GM23338 (cell line): ENCODE measurements at regions not wholly inside any gene's neighbourhood (a gene's known extent, or its start where the extent isn't known, plus 50 kb on each side); places are given as distances from the start of the nearest gene placed in this dataset.

Experiments used
- ATAC-seq: fragments of 200-7000 bp; cut with Tn5 transposase; 3 replicates; pipeline ENCODE4 v1.9.1; 2020
- DNase-seq: peaks from one replicate; pipeline ENCODE4 v3.0.0-alpha.2; 2015; ENCODE audit warnings: low spot score
- H2AFZ ChIP-seq: fragments of 200-600 bp; sonication (generic); 2 replicates; pipeline ENCODE4 v1.8.0; 2016; ENCODE audit warnings: antibody characterized with exemption, mild to moderate bottlenecking, moderate library complexity
- H3F3A ChIP-seq: fragments of 200-600 bp; sonication (generic); replicated peaks from 2 replicates; pipeline ENCODE4 v1.8.0; 2017; ENCODE audit warnings: antibody characterized with exemption, mixed run types, low read depth
- H3K27ac ChIP-seq: fragments of 200-600 bp; sonication (generic); 2 replicates; pipeline ENCODE4 v1.6.1; 2016; ENCODE audit warnings: low read depth
- H3K27me3 ChIP-seq: fragments of 200-600 bp; sonication (generic); 2 replicates; pipeline ENCODE4 v1.8.0; 2016; ENCODE audit warnings: mild to moderate bottlenecking, mixed run types, moderate library complexity; ENCODE audit not compliant: insufficient read depth
- H3K36me3 ChIP-seq: fragments of 200-600 bp; sonication (generic); 2 replicates; pipeline ENCODE4 v1.8.0; 2016; ENCODE audit warnings: mild to moderate bottlenecking; ENCODE audit not compliant: insufficient read depth
- H3K4me1 ChIP-seq: fragments of 200-600 bp; sonication (generic); 2 replicates; pipeline ENCODE4 v1.8.0; 2016; ENCODE audit warnings: mild to moderate bottlenecking, moderate library complexity; ENCODE audit not compliant: insufficient read depth
- H3K4me2 ChIP-seq: fragments of 200-600 bp; sonication (generic); 2 replicates; pipeline ENCODE4 v1.7.1; 2017; ENCODE audit warnings: mixed run types
- H3K4me3 ChIP-seq: fragments of 200-600 bp; sonication (generic); 2 replicates; pipeline ENCODE4 v1.6.1; 2016; ENCODE audit warnings: mixed run types
- H3K79me2 ChIP-seq: fragments of 200-600 bp; sonication (generic); replicated peaks from 2 replicates; pipeline ENCODE4 v1.8.0; 2017; ENCODE audit warnings: mild to moderate bottlenecking; ENCODE audit not compliant: insufficient read depth
- H3K9me2 ChIP-seq: fragments of 200-600 bp; sonication (generic); 2 replicates; pipeline ENCODE4 v1.8.0; 2017; ENCODE audit not compliant: insufficient read depth
- H4K20me1 ChIP-seq: fragments of 200-600 bp; sonication (generic); replicated peaks from 2 replicates; pipeline ENCODE4 v1.8.0; 2017; ENCODE audit warnings: mild to moderate bottlenecking; ENCODE audit not compliant: insufficient read depth
- H3K27ac Mint-ChIP-seq: 2 replicates; pipeline ENCODE4 v1.8.0; 2020; ENCODE audit warnings: inconsistent platforms, mild to moderate bottlenecking, moderate library complexity, mixed read lengths
- H3K27me3 Mint-ChIP-seq: 3 replicates; pipeline ENCODE4 v1.8.0; 2022; ENCODE audit warnings: low read depth, mild to moderate bottlenecking, moderate library complexity, mixed read lengths, inconsistent platforms; ENCODE audit not compliant: insufficient read depth, poor library complexity
- H3K36me3 Mint-ChIP-seq: 3 replicates; pipeline ENCODE4 v1.8.0; 2021; ENCODE audit warnings: low read depth, mild to moderate bottlenecking, inconsistent platforms, moderate library complexity, mixed read lengths
- H3K4me1 Mint-ChIP-seq: 3 replicates; pipeline ENCODE4 v1.8.0; 2020; ENCODE audit warnings: mild to moderate bottlenecking, inconsistent platforms, mixed read lengths
- H3K4me3 Mint-ChIP-seq: 3 replicates; pipeline ENCODE4 v1.8.0; 2021; ENCODE audit warnings: moderate library complexity, mild to moderate bottlenecking, inconsistent platforms, mixed read lengths
- H3K9me3 Mint-ChIP-seq: 3 replicates; pipeline ENCODE4 v1.8.0; 2020; ENCODE audit warnings: moderate library complexity, mild to moderate bottlenecking, inconsistent platforms, mixed read lengths
- CREB1 ChIP-seq: fragments of 250-450 bp; sonication (Bioruptor Pico); IDR thresholded peaks from 2 replicates; pipeline ENCODE4 v1.5.0; 2020; ENCODE audit warnings: low read depth, mild to moderate bottlenecking, moderate library complexity
- CTCF ChIP-seq, 2 experiments: fragments of 200-600 bp in 1 of 2; sonication (generic) in 1 of 2; conservative IDR thresholded peaks; 2 replicates each; pipeline versions ENCODE4 v1.5.1 to v1.6.1; 2016 to 2017; ENCODE audit warnings: antibody characterized with exemption in 2 of 2, low read depth in 2 of 2, mild to moderate bottlenecking in 2 of 2, moderate library complexity in 1 of 2
- EZH2phosphoT487 ChIP-seq: fragments of 200-600 bp; sonication (generic); IDR thresholded peaks from one replicate; pipeline ENCODE4 v1.8.1; 2018; ENCODE audit warnings: antibody characterized with exemption; ENCODE audit not compliant: unreplicated experiment
- JUNB ChIP-seq: IDR thresholded peaks from one replicate; pipeline ENCODE4 v1.6.1; 2016; ENCODE audit warnings: antibody characterized with exemption; ENCODE audit not compliant: unreplicated experiment
- POLR2AphosphoS5 ChIP-seq: IDR thresholded peaks from 2 replicates; pipeline ENCODE4 v1.6.1; 2016; ENCODE audit warnings: antibody characterized with exemption, low read depth
- REST ChIP-seq: IDR thresholded peaks from one replicate; pipeline ENCODE4 v1.6.1; 2018; ENCODE audit warnings: antibody characterized with exemption; ENCODE audit not compliant: unreplicated experiment
- STAT1 ChIP-seq: IDR thresholded peaks from one replicate; pipeline ENCODE4 v1.6.1; 2016; ENCODE audit warnings: antibody characterized with exemption; ENCODE audit not compliant: unreplicated experiment
- ZNF114 ChIP-seq: fragments of 250-450 bp; sonication (Bioruptor Pico); IDR thresholded peaks from 2 replicates; pipeline ENCODE4 v1.5.0; 2020; ENCODE audit warnings: mild to moderate bottlenecking, moderate library complexity
- ZNF462 ChIP-seq: fragments of 250-450 bp; sonication (Bioruptor Pico); IDR thresholded peaks from 2 replicates; pipeline ENCODE4 v1.5.0; 2020; ENCODE audit warnings: mild to moderate bottlenecking, moderate library complexity

GRCh38 chr3:67790043-67790442 is 135.6 kb upstream of the SUCLG2 start:
- Mint-ChIP-seq H3K4me3 (no peak overlapping the region), H3K4me1 (peaks cover 7% of the 10 kb centered on the region), H3K9me3 (peaks cover 6% of the 10 kb centered on the region), H3K27me3 (no peaks in the 10 kb centered on the region), H3K27ac (no peak overlapping the region), H3K36me3 (peaks cover 2% of the 10 kb centered on the region; the same call in 2 of the 3 replicates)
- DNase-seq (peak; percentile 83), ATAC-seq (peak; percentile 100)
- Histone ChIP-seq H3F3A (no peaks in the 10 kb centered on the region), H2AFZ (peak overlapping the region; percentile 54; the same call in 1 of the 2 replicates), H3K27me3 (no peaks in the 10 kb centered on the region), H3K79me2 (no peaks in the 10 kb centered on the region), H4K20me1 (no peaks in the 10 kb centered on the region), H3K4me3 (no peak overlapping the region), H3K4me1 (no peaks in the 10 kb centered on the region), H3K36me3 (no peaks in the 10 kb centered on the region), H3K4me2 (no peak overlapping the region), H3K9me2 (no peaks in the 10 kb centered on the region), H3K27ac (no peak overlapping the region)
- TF ChIP-seq JUNB (no peak), CTCF (conservative IDR thresholded peaks at IDR 0.05; ENCODE audit: low read depth in 2 of 2) (peak; percentile 80 to 92)

- H3K4me3 ChIP-seq: no peak overlapping the region
- no peaks in the 10 kb centered on the region for H3K9me2 ChIP-seq
- H3K27me3 Mint-ChIP-seq: no peaks in the 10 kb centered on the region
- H3K79me2 ChIP-seq: no peaks in the 10 kb centered on the region
- H3K27ac ChIP-seq: no peak overlapping the region
- H3K36me3 ChIP-seq: 0 out of 2 replicates have a peak, but pooled peaks cover 4% of the 10 kb centered on the region
- no peak overlapping the region for H3K4me3 Mint-ChIP-seq
- peaks cover 6% of the 10 kb centered on the region; the same call in 2 of the 3 replicates for H3K36me3 Mint-ChIP-seq
- no peaks in the 10 kb centered on the region for H3K4me1 ChIP-seq
- ATAC-seq (no peak), DNase-seq (no peak)
- H3K4me1 Mint-ChIP-seq: peaks cover 7% of the 10 kb centered on the region
- no peaks in the 10 kb centered on the region for H3F3A ChIP-seq
- no peaks in the 10 kb centered on the region for H3K27me3 ChIP-seq
- peaks cover 10% of the 10 kb centered on the region for H3K9me3 Mint-ChIP-seq
- no peak overlapping the region for H3K4me2 ChIP-seq
- TF ChIP-seq STAT1: no peak
- TF ChIP-seq POLR2AphosphoS5: no peak
- TF ChIP-seq EZH2phosphoT487: no peak
- TF ChIP-seq ZNF462 (CRISPR knock-in tag): no peak
- no peak for TF ChIP-seq ZNF114 (CRISPR knock-in tag)
- no peak for TF ChIP-seq CREB1 (CRISPR knock-in tag)
- TF ChIP-seq JUNB: no peak
- no peak for TF ChIP-seq REST
- no peak overlapping the region for H3K27ac Mint-ChIP-seq
- H2AFZ ChIP-seq: peak overlapping the region; percentile 21; the same call in 1 of the 2 replicates
- H4K20me1 ChIP-seq: no peaks in the 10 kb centered on the region
Measured at GRCh38 chr3:67788396-67788795, 134.0 kb upstream of the SUCLG2 start.
